ENCODE measurements at regions not wholly inside any gene's neighbourhood (a gene's known extent, or its start where the extent isn't known, plus 50 kb on each side); places are given as distances from the start of the nearest gene placed in this dataset.

DNA sequence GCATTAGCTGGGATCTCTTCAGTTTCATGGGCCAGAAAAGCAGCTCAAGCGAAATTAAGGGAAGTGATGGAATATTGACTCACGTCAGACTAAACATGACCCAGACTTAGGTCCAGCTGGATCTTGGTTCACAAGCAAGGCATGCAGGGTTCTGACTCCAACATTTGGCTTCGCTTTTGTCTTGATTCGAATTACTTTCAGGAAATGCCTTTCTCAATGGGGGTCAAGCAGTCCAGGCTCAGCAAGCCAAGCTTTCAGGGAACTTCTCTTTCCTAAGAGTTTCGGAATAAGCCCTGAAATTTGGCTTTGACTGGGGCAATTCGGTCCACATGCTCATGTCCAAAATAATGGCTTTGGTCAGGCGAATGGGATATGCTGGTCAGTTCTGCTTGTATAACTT lies 678.7 kb upstream of the TMEM132C start:
- H4K20me1 ChIP-seq (ENCODE audit: control insufficient read depth, insufficient read depth, low read length, poor library complexity, severe bottlenecking) = no peaks in the 10 kb centered on the region

GRCh38 chr12:127589541-127589940 lies 677.4 kb upstream of the TMEM132C start:
- no peaks in the 10 kb centered on the region for H3K36me3 ChIP-seq (replicated peaks in 1 of 2; ENCODE audit: control extremely low read depth in 1 of 2, control insufficient read depth in 1 of 2, extremely low read depth in 1 of 2, insufficient read depth in 2 of 2, low read length in 1 of 2)
- H3K4me3 ChIP-seq (ENCODE audit: control extremely low read depth in 1 of 5, extremely low read depth in 1 of 5, insufficient read depth in 1 of 5, low read depth in 2 of 5, low read length in 4 of 5) = no peak overlapping the region
- Mint-ChIP-seq H3K9me3 (ENCODE audit: insufficient read depth) (peaks cover 6% of the 10 kb centered on the region), H3K27ac (no peak overlapping the region), H3K4me3 (no peak overlapping the region), H3K4me1 (no peaks in the 10 kb centered on the region), H3K27me3 (no peaks in the 10 kb centered on the region)
- H3K27ac ChIP-seq (ENCODE audit: low read length in 2 of 2) = no peak overlapping the region
- no CpG with 5 or more reads among the region's 1 CpG for WGBS (ENCODE audit: insufficient coverage)
- H3K9ac ChIP-seq (ENCODE audit: low read length) = no peak overlapping the region
- DNase-seq (no peak), ATAC-seq (ENCODE audit: low read depth) (no peak)
- intact Hi-C loops (cut with micrococcal nuclease) = no loop called here
- no peaks in the 10 kb centered on the region for H3K79me2 ChIP-seq (ENCODE audit: control insufficient read depth, insufficient read depth, low read length)
- H3K27me3 ChIP-seq (replicated peaks in 1 of 4; ENCODE audit: control extremely low read depth in 1 of 4, control insufficient read depth in 3 of 4, insufficient read depth in 4 of 4, low read length in 3 of 4) = no peaks in the 10 kb centered on the region
- no peaks in the 10 kb centered on the region for H3K9me3 ChIP-seq (ENCODE audit: control extremely low read depth in 1 of 3, control insufficient read depth in 2 of 3, insufficient read depth in 1 of 3, low read length in 2 of 3)
- H4K20me1 ChIP-seq (ENCODE audit: control insufficient read depth, insufficient read depth, low read length, poor library complexity, severe bottlenecking) = no peaks in the 10 kb centered on the region
- H3K4me2 ChIP-seq (replicated peaks; ENCODE audit: low read depth, low read length, poor library complexity, severe bottlenecking) = no peak overlapping the region
- no peak overlapping the region for H2AFZ ChIP-seq (ENCODE audit: insufficient read depth, low read depth, low read length, poor library complexity, severe bottlenecking)
- no peaks in the 10 kb centered on the region for H3K4me1 ChIP-seq (ENCODE audit: control insufficient read depth in 2 of 2, insufficient read depth in 2 of 2, low read length in 2 of 2)
- ChIA-PET CTCF (no interaction called here), POLR2A (no interaction called here)
- TF ChIP-seq, protein P1, sequence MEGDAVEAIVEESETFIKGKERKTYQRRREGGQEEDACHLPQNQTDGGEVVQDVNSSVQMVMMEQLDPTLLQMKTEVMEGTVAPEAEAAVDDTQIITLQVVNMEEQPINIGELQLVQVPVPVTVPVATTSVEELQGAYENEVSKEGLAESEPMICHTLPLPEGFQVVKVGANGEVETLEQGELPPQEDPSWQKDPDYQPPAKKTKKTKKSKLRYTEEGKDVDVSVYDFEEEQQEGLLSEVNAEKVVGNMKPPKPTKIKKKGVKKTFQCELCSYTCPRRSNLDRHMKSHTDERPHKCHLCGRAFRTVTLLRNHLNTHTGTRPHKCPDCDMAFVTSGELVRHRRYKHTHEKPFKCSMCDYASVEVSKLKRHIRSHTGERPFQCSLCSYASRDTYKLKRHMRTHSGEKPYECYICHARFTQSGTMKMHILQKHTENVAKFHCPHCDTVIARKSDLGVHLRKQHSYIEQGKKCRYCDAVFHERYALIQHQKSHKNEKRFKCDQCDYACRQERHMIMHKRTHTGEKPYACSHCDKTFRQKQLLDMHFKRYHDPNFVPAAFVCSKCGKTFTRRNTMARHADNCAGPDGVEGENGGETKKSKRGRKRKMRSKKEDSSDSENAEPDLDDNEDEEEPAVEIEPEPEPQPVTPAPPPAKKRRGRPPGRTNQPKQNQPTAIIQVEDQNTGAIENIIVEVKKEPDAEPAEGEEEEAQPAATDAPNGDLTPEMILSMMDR (IDR thresholded peaks at IDR 0.05) = no peak
- TF ChIP-seq EZH2 (IDR thresholded peaks at IDR 0.05; ENCODE audit: borderline replicate concordance, insufficient read depth, low read depth, low read length, poor library complexity, severe bottlenecking) = no peak

More for the DNA sequence above, 678.7 kb upstream of the TMEM132C start:
- POLR2A ChIA-PET = no interaction called here
- WGBS (ENCODE audit: insufficient coverage) = 74% methylated on average over 6 of the region's 7 CpGs
- TF ChIP-seq EZH2 (IDR thresholded peaks at IDR 0.05; ENCODE audit: borderline replicate concordance, insufficient read depth, low read depth, low read length, poor library complexity, severe bottlenecking) = no peak
- TF ChIP-seq, protein P1 (IDR thresholded peaks at IDR 0.05) = no peak
- Mint-ChIP-seq H3K4me3 (no peak overlapping the region), H3K4me1 (no peaks in the 10 kb centered on the region), H3K27ac (no peak overlapping the region), H3K9me3 (ENCODE audit: insufficient read depth) (peaks cover 6% of the 10 kb centered on the region), H3K27me3 (no peaks in the 10 kb centered on the region)
- no peak overlapping the region for H3K4me3 ChIP-seq (ENCODE audit: control extremely low read depth in 1 of 5, extremely low read depth in 1 of 5, insufficient read depth in 1 of 5, low read depth in 2 of 5, low read length in 4 of 5)
- no peaks in the 10 kb centered on the region for H3K9me3 ChIP-seq (ENCODE audit: control extremely low read depth in 1 of 3, control insufficient read depth in 2 of 3, insufficient read depth in 1 of 3, low read length in 2 of 3)
- H3K79me2 ChIP-seq (ENCODE audit: control insufficient read depth, insufficient read depth, low read length) = no peaks in the 10 kb centered on the region
- H3K36me3 ChIP-seq (replicated peaks in 1 of 2; ENCODE audit: control extremely low read depth in 1 of 2, control insufficient read depth in 1 of 2, extremely low read depth in 1 of 2, insufficient read depth in 2 of 2, low read length in 1 of 2) = no peaks in the 10 kb centered on the region
- H3K27ac ChIP-seq (ENCODE audit: low read length in 2 of 2) = no peak overlapping the region
- H3K9ac ChIP-seq (ENCODE audit: low read length) = no peak overlapping the region
- no peaks in the 10 kb centered on the region for H3K27me3 ChIP-seq (replicated peaks in 1 of 4; ENCODE audit: control extremely low read depth in 1 of 4, control insufficient read depth in 3 of 4, insufficient read depth in 4 of 4, low read length in 3 of 4)
- no peak overlapping the region for H2AFZ ChIP-seq (ENCODE audit: insufficient read depth, low read depth, low read length, poor library complexity, severe bottlenecking)
- DNase-seq (no peak), ATAC-seq (ENCODE audit: low read depth) (no peak)
- no peaks in the 10 kb centered on the region for H3K4me1 ChIP-seq (ENCODE audit: control insufficient read depth in 2 of 2, insufficient read depth in 2 of 2, low read length in 2 of 2)
- no peak overlapping the region for H3K4me2 ChIP-seq (replicated peaks; ENCODE audit: low read depth, low read length, poor library complexity, severe bottlenecking)
- intact Hi-C loops (cut with micrococcal nuclease) = no loop called here
- CTCF ChIA-PET = interaction anchor here (1.1 kb wide), 1 partner anchor 31 kb away, joined by 3 read pairs; no protein-coding TSS in a partner anchor

Data from B cell (primary cell).